Esophagus muscularis mucosa (tissue), 4 donors: ENCODE measurements at regions not wholly inside any gene's neighbourhood (a gene's known extent, or its start where the extent isn't known, plus 50 kb on each side); places are given as distances from the start of the nearest gene placed in this dataset.

Source experiments
- DNase-seq: peaks from one replicate; pipeline ENCODE4 v3.0.0-alpha.2; 2017; ENCODE audit errors: extremely low spot score
- H3K27ac ChIP-seq, 4 donors: fragments of 200-600 bp; sonication (generic); replicated peaks in 1 of 4; 1 replicate in 3 of 4; 2 replicates in 1 of 4; pipeline ENCODE4 v1.5.1; 2016 to 2019; ENCODE audit warnings: mild to moderate bottlenecking in 1 of 4
- H3K27me3 ChIP-seq, 4 donors: fragments of 200-600 bp; sonication (generic); one replicate each; pipeline versions ENCODE4 v1.5.1 to v1.6.0; 2016 to 2019
- H3K36me3 ChIP-seq, 4 donors: fragments of 200-600 bp; sonication (generic); one replicate each; pipeline ENCODE4 v1.5.1; 2016 to 2019
- H3K4me1 ChIP-seq, 4 donors: fragments of 200-600 bp; sonication (generic); one replicate each; pipeline ENCODE4 v1.5.1; 2016 to 2019
- H3K4me3 ChIP-seq, 4 donors: fragments of 200-600 bp; sonication (generic); 1 replicate in 2 of 4; 2 replicates in 2 of 4; pipeline ENCODE4 v1.5.1; 2016 to 2019; ENCODE audit warnings: mild to moderate bottlenecking in 4 of 4, moderate library complexity in 1 of 4
- H3K9me3 ChIP-seq, 4 donors: fragments of 200-600 bp; sonication (generic); 1 replicate in 3 of 4; 2 replicates in 1 of 4; pipeline ENCODE4 v1.5.1; 2016 to 2019
- EP300 ChIP-seq: sonication (generic); formaldehyde crosslinking; IDR thresholded peaks from one replicate; pipeline ENCODE4 v1.6.1; 2017; ENCODE audit warnings: antibody characterized with exemption
- POLR2A ChIP-seq: fragments of 450-650 bp; IDR thresholded peaks from one replicate; pipeline ENCODE4 v1.6.1; 2017; ENCODE audit warnings: antibody characterized with exemption, moderate library complexity, mild to moderate bottlenecking, low read depth
- POLR2AphosphoS5 ChIP-seq, 2 donors: sonication (generic); formaldehyde crosslinking; IDR thresholded peaks; one replicate each; pipeline ENCODE4 v1.6.1; 2017; ENCODE audit warnings: antibody characterized with exemption in 2 of 2
- WGBS: methylation state at CpG from one replicate; pipeline ENCODE4 v1.1.5; 2018; 5-methylcytosine and 5-hydroxymethylcytosine counted together
- intact Hi-C: fragments of 100-400 bp; cut with DNase I; formaldehyde crosslinking; loops from one replicate; pipeline ENCODE4 v1.15.1; 2023
- small RNA-seq, 3 donors: library from RNA; depleted of rRNA; stranded (forward); fragments of <200 nt; gene quantifications; one replicate each; pipeline ENCODE3, GENCODE V24; 2016
- TF ChIP-seq, protein P1 (sequence below), 3 experiments: fragments of 200-600 bp in 2 of 3; fragments of 450-650 bp in 1 of 3; sonication (generic) in 2 of 3; IDR thresholded peaks; one replicate each; pipeline ENCODE4 v1.5.1; 2017 to 2019; ENCODE audit warnings: antibody characterized with exemption in 3 of 3, mild to moderate bottlenecking in 2 of 3, moderate library complexity in 1 of 3

DNA sequence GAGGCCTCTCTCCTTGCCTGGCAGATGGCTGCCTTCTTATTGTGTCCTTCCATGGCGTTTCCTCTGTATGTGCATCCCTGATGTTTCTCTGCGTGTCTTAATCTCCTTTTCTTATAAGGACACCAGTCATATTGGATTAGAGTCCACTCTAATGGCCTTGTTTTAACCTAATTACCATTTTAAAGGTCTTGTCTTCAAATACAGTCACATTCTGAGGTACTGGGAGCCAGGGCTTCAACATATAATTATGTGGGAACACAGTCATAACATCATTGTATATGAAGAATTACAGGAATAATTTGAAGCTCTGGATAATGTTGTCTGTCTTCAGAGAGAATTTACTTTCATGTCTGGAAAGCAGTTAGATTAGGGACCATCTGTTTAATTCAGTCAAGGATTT is 56.4 kb upstream of the PTGFR start:
- Histone ChIP-seq H3K9me3 (no peaks in the 10 kb centered on the region), H3K36me3 (no peaks in the 10 kb centered on the region), H3K27me3 (no peaks in the 10 kb centered on the region), H3K4me1 (no peaks in the 10 kb centered on the region), H3K27ac (no peak overlapping the region), H3K4me3 (no peak overlapping the region)
- 83% methylated on average over 2 of the region's 2 CpGs for WGBS
- TF ChIP-seq POLR2AphosphoS5 (IDR thresholded peaks at IDR 0.05), result no peak
- DNase-seq, result no peak
- intact Hi-C loops, result no loop called here

DNA sequence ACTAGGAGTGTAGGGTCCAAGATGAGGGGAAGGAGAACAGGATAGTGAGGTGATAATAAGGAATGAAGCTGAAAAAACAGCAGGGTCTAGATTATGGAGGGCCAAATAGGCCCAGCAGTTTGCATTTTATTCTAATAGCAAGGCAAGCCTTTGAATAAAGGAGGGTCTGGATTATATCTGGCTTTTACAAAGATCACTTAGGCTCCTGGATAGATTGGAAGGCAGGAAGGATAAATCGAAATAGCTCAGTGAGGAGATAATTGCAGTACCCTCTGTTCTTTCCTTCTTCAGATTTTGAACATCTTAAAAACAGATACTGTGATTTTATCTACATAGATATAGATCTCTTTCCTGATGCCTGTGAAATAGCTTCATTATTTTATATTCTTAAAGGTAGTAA is 53.8 kb upstream of the PTGFR start:
- Histone ChIP-seq H3K9me3 (no peaks in the 10 kb centered on the region), H3K27me3 (no peaks in the 10 kb centered on the region), H3K4me3 (no peak overlapping the region), H3K36me3 (no peaks in the 10 kb centered on the region), H3K27ac (no peak overlapping the region), H3K4me1 (no peaks in the 10 kb centered on the region)
- TF ChIP-seq POLR2A, result no peak
- TF ChIP-seq EP300, result no peak
- TF ChIP-seq, protein P1, sequence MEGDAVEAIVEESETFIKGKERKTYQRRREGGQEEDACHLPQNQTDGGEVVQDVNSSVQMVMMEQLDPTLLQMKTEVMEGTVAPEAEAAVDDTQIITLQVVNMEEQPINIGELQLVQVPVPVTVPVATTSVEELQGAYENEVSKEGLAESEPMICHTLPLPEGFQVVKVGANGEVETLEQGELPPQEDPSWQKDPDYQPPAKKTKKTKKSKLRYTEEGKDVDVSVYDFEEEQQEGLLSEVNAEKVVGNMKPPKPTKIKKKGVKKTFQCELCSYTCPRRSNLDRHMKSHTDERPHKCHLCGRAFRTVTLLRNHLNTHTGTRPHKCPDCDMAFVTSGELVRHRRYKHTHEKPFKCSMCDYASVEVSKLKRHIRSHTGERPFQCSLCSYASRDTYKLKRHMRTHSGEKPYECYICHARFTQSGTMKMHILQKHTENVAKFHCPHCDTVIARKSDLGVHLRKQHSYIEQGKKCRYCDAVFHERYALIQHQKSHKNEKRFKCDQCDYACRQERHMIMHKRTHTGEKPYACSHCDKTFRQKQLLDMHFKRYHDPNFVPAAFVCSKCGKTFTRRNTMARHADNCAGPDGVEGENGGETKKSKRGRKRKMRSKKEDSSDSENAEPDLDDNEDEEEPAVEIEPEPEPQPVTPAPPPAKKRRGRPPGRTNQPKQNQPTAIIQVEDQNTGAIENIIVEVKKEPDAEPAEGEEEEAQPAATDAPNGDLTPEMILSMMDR (IDR thresholded peaks at IDR 0.05), result no peak
- WGBS, result 68% methylated on average over 1 of the region's 1 CpG
- intact Hi-C loops, result no loop called here
- no peak for DNase-seq

DNA sequence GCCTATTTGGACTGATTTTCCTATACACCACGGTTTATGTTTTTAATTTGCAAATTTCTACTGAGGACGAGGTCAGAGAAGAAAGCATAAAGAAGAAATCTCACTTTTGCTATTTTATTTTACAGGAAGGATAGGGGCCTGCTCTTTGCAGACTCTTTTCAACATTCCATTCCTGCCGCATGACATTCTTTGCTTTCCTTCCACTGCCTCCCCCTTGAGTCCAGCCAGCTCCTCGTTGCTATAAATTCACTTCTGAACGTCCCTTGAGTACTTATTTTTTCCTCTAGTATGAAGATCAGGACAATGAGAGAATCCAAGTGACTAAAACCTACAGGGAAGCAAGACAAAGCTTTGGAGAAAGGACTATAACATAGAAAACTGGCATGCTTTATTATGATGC is 53.4 kb upstream of the PTGFR start:
- Histone ChIP-seq H3K36me3 (no peaks in the 10 kb centered on the region), H3K9me3 (no peaks in the 10 kb centered on the region), H3K27ac (no peak overlapping the region), H3K27me3 (no peaks in the 10 kb centered on the region), H3K4me3 (no peak overlapping the region), H3K4me1 (no peaks in the 10 kb centered on the region)
- intact Hi-C loops, result no loop called here
- WGBS, result 51% methylated on average over 5 of the region's 5 CpGs
- DNase-seq, result no peak
- no peak for TF ChIP-seq EP300
- TF ChIP-seq, protein P1 (IDR thresholded peaks at IDR 0.05), result no peak
- no peak for TF ChIP-seq POLR2AphosphoS5 (IDR thresholded peaks at IDR 0.05)
- TF ChIP-seq POLR2A, result no peak

DNA sequence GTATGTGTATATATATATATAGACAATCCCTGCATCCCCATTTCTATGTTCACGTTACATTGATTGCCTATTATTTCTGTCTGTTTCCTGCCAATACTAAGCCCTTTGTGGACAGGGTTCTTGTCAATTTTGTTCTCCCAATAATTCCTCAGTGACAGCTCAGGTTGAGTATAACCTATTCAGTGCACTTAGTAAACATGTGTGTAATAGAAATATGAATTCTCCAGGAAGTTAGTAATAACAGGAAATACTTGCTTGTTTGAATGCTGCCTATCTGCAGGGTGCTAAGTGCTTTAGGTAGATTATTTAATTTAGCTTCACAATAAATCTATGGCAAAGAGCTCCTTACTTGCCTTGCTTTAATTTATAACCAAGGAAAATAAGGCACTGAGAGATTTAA is 52.8 kb upstream of the PTGFR start:
- WGBS, result 80% methylated on average over 1 of the region's 1 CpG
- H3K36me3 ChIP-seq, result no peaks in the 10 kb centered on the region
- H3K27ac ChIP-seq, result no peak overlapping the region
- H3K27me3 ChIP-seq, result no peaks in the 10 kb centered on the region
- TF ChIP-seq, protein P1 (IDR thresholded peaks at IDR 0.05), result no peak
- TF ChIP-seq POLR2A (no peak), POLR2AphosphoS5 (IDR thresholded peaks at IDR 0.05) (no peak), EP300 (no peak)
- no peak overlapping the region for H3K4me3 ChIP-seq
- H3K9me3 ChIP-seq, result no peaks in the 10 kb centered on the region
- H3K4me1 ChIP-seq, result no peaks in the 10 kb centered on the region
- intact Hi-C loops, result no loop called here
- no peak for DNase-seq

DNA sequence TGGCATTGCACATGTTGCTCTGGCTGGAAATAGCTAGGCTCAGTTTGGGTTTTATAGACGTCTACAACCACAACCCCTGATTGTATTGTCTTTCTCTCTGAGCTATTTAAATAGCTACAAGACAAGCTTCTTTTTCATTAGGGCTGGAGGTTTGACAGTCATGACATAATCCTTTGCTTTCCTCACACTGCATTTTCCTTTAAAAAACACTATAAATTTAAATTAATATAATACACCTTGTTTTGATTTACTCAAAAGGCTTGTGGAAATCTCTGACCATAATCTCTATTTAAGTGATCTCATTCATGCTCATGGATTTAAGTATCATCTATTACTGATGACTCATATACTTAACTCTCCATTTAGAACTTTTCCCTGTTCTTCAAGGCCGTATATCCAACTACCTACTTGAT is 50.4 kb upstream of the PTGFR start:
- no peak for DNase-seq
- 62% methylated on average over 2 of the region's 2 CpGs for WGBS
- no peaks in the 10 kb centered on the region for H3K36me3 ChIP-seq
- no peaks in the 10 kb centered on the region for H3K4me1 ChIP-seq
- H3K9me3 ChIP-seq, result no peaks in the 10 kb centered on the region
- no peak overlapping the region for H3K4me3 ChIP-seq
- intact Hi-C loops, result no loop called here
- H3K27me3 ChIP-seq, result no peaks in the 10 kb centered on the region
- no peak for TF ChIP-seq POLR2A
- TF ChIP-seq, protein P1 (IDR thresholded peaks at IDR 0.05), result no peak
- no peak for TF ChIP-seq EP300
- TF ChIP-seq POLR2AphosphoS5 (IDR thresholded peaks at IDR 0.05), result no peak
- H3K27ac ChIP-seq, result no peak overlapping the region

Small RNA genes in the stretch of these regions (small RNA-seq; reads per million reads assigned to genes)
- 0 reads per million in 3 donors for gene AC096531.1
- gene RNA5SP23, result 0 to 0.19 (median 0.17) reads per million in 3 donors
